Rectal smooth muscle tissue (tissue), 1 donor: ENCODE measurements at regions not wholly inside any gene's neighbourhood (a gene's known extent, or its start where the extent isn't known, plus 50 kb on each side); places are given as distances from the start of the nearest gene placed in this dataset.
"Not testable (repeated sequence)": the region's sequence is repeated elsewhere in the genome, so short reads cannot be mapped to it uniquely, and the experiment has no call there.

Experiments
- H3K27ac ChIP-seq: one replicate; pipeline ENCODE4 v1.7.0; 2013; ENCODE audit warnings: low read depth, low read length, inconsistent platforms
- H3K27me3 ChIP-seq: one replicate; pipeline ENCODE4 v1.7.0; 2013; ENCODE audit warnings: low read length; ENCODE audit not compliant: control insufficient read depth, insufficient read depth
- H3K36me3 ChIP-seq: one replicate; pipeline ENCODE4 v1.7.0; 2013; ENCODE audit warnings: low read length; ENCODE audit not compliant: control insufficient read depth, insufficient read depth
- H3K4me1 ChIP-seq: one replicate; pipeline ENCODE4 v1.7.0; 2013; ENCODE audit warnings: low read length; ENCODE audit not compliant: control insufficient read depth, insufficient read depth
- H3K4me3 ChIP-seq: one replicate; pipeline ENCODE4 v1.7.0; 2013; ENCODE audit warnings: low read length
- H3K9ac ChIP-seq: one replicate; pipeline ENCODE4 v1.7.0; 2013; ENCODE audit warnings: low read length

DNA sequence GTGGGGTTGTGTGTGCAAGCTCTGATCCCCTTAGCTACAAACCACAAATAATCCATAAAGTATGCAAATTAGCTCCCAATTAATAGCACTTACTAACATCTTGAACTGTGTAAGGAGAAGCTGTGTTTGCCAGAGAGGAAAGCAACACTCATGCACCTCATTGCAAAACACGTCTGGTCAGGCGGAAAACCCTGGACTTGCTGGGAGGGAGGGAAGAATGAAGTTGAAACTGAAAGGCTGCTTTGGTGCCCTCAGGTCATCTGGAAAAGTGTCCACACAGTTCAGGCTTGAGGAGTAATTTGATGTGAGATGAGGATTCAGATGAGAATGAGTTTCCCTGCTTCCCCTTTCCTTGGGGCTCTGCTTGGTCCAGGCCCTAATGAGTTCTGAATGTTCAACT is 185.5 kb upstream of the ANKRD28 start:
- Histone ChIP-seq H3K4me3 (no peak overlapping the region), H3K9ac (no peak overlapping the region), H3K4me1 (no peaks in the 10 kb centered on the region), H3K27ac (no peak overlapping the region), H3K36me3 (no peaks in the 10 kb centered on the region), H3K27me3 (no peaks in the 10 kb centered on the region)

DNA sequence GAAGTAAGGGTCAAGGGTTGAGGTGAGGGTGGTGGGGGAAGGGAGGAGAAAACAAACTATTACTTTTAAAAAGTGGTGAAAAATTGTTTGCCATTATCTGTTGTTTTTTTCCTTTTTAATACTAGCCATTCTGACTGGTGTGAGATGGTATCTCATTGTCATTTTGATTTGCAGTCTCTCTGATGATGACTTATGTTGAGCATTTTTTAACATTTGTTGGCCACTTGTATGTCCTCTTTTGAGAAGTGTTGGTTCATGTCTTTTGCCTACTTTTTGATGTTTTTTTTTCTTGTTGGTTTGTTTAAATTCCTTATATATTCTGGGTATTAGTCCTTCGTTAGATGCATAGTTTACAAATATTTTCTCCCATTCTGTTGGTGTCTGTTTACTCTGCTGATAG is 185.9 kb upstream of the ANKRD28 start:
- no peaks in the 10 kb centered on the region for H3K4me1 ChIP-seq
- no peak overlapping the region for H3K27ac ChIP-seq
- no peaks in the 10 kb centered on the region for H3K36me3 ChIP-seq
- no peak overlapping the region for H3K9ac ChIP-seq
- no peak overlapping the region for H3K4me3 ChIP-seq
- no peaks in the 10 kb centered on the region for H3K27me3 ChIP-seq

DNA sequence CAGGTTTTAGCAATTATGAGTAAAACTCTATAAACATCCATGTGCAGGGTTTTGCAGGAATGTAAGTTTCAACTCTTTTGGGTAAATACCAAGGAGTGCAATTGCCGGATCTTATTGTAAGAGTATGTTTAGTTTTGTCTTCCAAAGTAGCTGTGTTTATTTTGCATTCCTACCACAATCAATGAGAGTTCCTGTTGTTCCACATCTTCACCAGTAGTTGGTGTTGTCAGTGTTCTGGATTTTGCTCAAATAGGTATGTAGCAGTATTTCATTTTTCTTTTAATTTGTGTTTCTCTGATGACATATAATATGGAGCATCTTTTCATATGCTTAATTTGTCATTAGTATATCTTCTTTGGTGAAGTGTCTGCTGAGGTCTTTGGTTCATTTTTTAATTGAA is 185.1 kb upstream of the GALNT15 start:
- Histone ChIP-seq H3K36me3 (no peaks in the 10 kb centered on the region), H3K27me3 (no peaks in the 10 kb centered on the region), H3K4me1 (no peaks in the 10 kb centered on the region), H3K4me3 (no peak overlapping the region), H3K27ac (no peak overlapping the region), H3K9ac (no peak overlapping the region)

DNA sequence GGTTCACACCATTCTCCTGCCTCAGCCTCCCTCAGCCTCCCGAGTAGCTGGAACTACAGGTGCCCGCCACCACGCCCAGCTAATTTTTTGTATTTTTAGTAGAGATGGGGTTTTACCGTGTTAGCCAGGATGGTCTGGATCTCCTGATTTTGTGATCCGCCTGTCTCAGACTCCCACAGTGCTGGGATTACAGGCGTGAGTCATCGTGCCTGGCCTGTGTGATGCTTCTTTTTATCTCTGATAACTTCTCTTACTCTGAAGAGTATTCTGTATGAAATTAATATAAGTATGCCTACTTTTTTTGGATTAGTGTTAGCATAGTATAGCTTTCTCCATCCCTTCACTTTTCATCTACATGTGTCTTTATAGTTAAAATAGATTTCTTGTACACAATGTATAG is 180.8 kb upstream of the GALNT15 start:
- not testable (repeated sequence) for H3K4me3 ChIP-seq, H3K27ac ChIP-seq, H3K27me3 ChIP-seq, H3K9ac ChIP-seq, H3K4me1 ChIP-seq, H3K36me3 ChIP-seq

DNA sequence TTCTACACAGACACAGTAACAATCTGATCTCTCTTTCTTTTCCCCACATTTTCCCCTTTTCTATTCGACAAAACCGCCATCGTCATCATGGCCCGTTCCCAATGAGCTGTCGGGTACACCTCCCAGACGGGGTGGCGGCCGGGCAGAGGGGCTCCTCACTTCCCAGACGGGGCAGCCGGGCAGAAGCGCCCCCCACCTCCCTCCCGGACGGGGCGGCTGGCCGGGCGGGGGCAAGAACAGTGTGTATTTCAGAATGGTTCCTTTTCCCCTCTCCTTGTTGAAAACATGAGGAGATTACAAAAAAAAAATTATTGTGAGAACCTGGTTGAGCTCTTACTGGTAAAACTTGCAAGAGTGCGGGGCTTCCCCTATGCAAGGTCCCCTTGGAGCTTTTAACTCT is 178.0 kb upstream of the GALNT15 start:
- H3K4me1 ChIP-seq, H3K4me3 ChIP-seq, H3K27ac ChIP-seq, H3K9ac ChIP-seq, H3K27me3 ChIP-seq, H3K36me3 ChIP-seq: not testable (repeated sequence)

DNA sequence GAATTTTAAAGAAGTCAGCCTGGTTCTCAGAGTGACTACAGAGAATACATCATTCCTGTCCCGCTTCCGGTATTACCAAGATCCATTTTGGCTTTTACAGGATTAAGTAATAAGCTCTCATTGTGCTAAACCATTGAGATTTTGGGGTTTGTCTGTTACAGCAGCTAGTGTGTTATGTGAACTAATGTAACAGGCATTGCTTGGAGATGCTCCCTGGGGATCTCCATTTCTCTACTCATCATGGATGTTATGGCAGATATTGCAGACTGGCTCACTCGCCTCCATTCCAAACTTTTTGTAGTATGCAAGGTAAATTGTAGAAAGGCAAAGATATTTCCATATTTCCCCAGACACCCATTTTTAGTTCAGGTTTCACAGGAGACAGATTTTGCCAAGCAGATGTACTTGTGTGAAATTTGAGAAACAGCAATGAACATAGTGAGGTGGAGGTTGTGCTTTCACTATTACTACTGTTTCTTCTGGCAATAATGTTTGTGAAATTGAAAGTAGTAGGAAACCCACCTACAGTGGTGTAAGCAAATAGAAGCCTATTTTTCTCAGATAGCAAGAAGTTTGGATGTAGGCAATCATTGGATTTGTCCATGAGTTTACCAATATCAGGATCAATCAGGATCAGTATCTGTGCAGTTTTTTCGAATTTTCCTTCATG is 177.1 kb upstream of the GALNT15 start:
- Histone ChIP-seq H3K27ac (no peak overlapping the region), H3K4me3 (no peak overlapping the region), H3K36me3 (no peaks in the 10 kb centered on the region), H3K4me1 (no peaks in the 10 kb centered on the region), H3K9ac (no peak overlapping the region), H3K27me3 (no peaks in the 10 kb centered on the region)

DNA sequence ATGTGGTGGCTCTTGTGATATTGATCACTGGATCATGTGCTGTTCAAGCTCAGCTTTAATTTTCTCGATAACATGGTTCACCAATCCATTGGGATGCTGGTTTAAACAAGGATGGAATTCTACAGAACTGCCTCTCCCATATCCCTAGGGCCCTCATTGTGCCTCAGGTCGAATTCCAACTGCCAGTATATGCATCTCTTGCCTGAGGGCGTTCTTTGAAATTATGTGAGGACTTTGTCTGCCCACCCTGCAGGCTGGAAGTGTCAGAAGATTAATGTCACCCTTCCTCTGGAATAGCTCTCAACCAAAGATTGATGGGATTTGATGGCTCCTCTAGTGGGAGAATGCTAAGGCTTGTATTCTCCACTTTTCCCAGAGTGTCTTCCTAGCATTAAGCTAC is 175.6 kb upstream of the GALNT15 start:
- Histone ChIP-seq H3K27me3 (no peaks in the 10 kb centered on the region), H3K4me3 (no peak overlapping the region), H3K27ac (no peak overlapping the region), H3K9ac (no peak overlapping the region), H3K4me1 (no peaks in the 10 kb centered on the region), H3K36me3 (no peaks in the 10 kb centered on the region)

DNA sequence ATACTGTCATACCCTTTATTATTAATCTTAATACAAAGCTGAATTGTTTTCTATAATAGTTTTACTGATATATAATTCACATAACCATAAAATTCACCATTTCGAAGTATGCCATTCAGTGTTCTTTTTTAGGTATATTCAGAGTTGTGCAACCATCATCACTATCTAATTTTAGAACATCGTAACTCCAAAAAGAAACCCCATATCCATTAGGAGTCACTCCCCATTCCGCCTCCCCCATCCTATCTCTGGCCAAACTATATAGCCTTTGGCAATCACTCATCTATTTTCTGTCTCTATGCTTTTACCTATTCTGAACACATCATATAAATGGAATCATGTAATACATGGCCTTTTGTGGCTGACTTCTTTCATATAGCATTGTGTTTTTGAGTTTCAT is 169.7 kb upstream of the GALNT15 start:
- H3K4me1 ChIP-seq: no peaks in the 10 kb centered on the region
- no peak overlapping the region for H3K4me3 ChIP-seq
- no peaks in the 10 kb centered on the region for H3K27me3 ChIP-seq
- no peaks in the 10 kb centered on the region for H3K36me3 ChIP-seq
- H3K27ac ChIP-seq: no peak overlapping the region
- H3K9ac ChIP-seq: no peak overlapping the region

DNA sequence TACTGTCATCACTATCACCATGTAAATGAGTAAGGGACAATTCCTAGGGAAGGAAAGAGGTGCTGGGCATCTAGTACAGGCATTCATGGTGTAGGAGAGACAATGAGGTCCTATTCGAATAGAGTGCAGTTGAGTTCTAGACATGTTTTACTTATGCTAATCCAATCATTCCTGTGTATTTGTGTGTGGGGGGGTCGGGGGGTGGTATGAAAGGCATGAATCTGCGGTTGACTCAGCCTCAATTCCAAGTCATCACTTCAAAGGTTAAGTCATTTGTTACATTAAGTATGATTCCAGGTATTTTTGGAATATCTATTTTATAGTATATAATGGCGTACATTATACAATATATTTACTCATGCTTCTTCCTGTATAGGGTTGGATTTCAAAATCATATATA is 163.1 kb upstream of the GALNT15 start:
- Histone ChIP-seq H3K4me3 (no peak overlapping the region), H3K27me3 (no peaks in the 10 kb centered on the region), H3K36me3 (no peaks in the 10 kb centered on the region), H3K4me1 (no peaks in the 10 kb centered on the region), H3K27ac (no peak overlapping the region), H3K9ac (no peak overlapping the region)

DNA sequence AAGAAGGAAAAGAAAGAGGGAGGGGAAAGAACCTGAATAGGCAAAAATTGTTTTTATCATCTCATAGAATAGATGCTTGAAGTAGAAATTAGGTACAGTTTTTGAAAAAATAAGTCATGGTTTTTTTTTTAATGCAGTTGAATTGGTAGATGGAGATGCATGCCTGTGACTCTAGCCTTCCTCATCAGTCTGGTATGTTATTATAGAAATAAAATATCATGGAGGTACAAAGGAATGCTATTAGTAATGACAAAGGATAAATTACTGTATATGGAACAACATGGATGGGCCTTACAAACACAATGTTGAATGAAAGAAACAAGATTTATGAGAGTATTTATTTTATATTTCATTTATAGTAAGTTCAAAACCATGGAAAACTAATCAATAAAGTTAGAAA is 162.4 kb upstream of the GALNT15 start:
- no peaks in the 10 kb centered on the region for H3K27me3 ChIP-seq
- no peak overlapping the region for H3K27ac ChIP-seq
- H3K4me3 ChIP-seq: no peak overlapping the region
- no peaks in the 10 kb centered on the region for H3K36me3 ChIP-seq
- no peak overlapping the region for H3K9ac ChIP-seq
- no peaks in the 10 kb centered on the region for H3K4me1 ChIP-seq

DNA sequence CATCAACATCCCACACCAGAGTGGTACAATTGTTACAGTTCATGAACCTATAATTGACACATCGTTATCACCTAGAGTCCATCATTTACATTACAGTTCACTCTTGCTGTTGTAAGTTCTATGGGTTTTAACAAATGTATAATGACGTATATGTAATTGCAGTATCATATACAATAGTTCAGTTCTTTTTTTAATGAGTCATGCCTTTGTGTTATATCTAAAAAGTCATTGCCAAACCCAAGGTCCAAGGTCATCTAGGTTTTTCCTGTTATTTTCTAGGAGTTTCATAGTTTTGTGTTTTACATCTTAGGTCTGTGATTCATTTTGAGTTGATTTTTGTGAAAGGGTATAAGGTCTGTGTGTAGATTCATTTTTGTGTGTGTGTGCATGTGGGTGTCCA is 160.9 kb upstream of the GALNT15 start:
- Histone ChIP-seq H3K4me3 (no peak overlapping the region), H3K9ac (no peak overlapping the region), H3K27me3 (no peaks in the 10 kb centered on the region), H3K36me3 (no peaks in the 10 kb centered on the region), H3K27ac (no peak overlapping the region), H3K4me1 (no peaks in the 10 kb centered on the region)

DNA sequence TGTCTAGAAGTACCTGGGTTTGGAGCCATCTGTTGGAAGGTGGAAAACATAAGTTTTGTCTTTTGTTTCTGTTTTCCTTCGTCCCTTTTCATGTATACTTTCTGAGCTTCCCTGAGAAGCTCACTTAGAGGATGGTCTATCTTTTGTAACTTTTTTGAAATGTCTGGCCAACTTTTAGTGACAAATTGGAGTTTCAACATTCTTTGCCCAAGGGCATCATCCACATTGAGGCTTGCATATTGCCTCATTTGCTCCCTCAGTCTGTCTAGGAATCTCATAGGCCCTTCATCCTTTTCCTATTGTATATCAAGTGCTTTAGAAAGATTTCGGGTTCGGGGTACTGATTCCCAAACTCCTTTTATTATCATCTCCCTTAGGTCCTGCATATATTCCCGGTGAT is 152.7 kb upstream of the GALNT15 start:
- H3K4me1 ChIP-seq, H3K27me3 ChIP-seq, H3K36me3 ChIP-seq, H3K4me3 ChIP-seq, H3K27ac ChIP-seq, H3K9ac ChIP-seq: not testable (repeated sequence)

DNA sequence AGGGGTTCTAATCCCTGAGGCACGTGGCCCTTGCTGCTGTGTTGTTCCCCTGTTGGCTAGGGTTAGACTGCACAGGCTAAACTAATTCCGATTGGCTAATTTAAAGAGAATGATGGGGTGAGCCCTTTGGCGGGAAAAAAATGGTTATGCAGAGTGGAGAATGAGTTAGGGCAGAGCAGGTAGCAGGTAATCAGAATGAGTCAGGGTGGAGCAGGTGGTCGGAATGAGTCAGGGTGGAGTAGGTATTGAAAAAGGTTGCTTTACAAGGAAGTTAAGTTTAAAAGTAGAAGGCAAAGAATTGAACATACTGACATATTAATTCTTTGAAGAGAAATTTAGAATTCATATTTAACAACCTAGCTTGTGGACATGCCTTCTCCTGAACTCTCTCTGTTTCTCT is 150.6 kb upstream of the GALNT15 start:
- H3K27ac ChIP-seq, H3K4me3 ChIP-seq, H3K27me3 ChIP-seq, H3K4me1 ChIP-seq, H3K9ac ChIP-seq, H3K36me3 ChIP-seq: not testable (repeated sequence)
